ENCODE measurements at regions not wholly inside any gene's neighbourhood (a gene's known extent, or its start where the extent isn't known, plus 50 kb on each side); places are given as distances from the start of the nearest gene placed in this dataset.

DNA sequence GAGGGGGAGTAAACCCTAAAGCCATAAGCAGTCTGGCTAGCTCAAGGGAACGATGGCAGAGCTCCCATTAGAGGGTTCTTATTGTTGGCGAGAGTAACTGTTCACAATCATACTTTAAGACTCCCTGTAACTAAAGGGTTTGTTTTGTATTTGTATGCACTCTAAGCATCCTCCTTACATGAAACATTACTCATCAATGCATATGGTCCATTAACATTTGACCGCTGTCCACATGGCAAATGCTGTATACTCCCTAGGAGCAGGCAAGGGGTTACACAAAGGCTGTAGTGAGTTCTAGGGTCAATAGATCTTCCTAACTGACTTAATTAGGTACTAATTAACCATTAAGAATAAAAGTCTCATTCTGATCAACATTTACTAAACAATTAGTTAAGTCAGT lies 95.3 kb upstream of the MRPS30 start:
- Histone ChIP-seq H3K27me3 (ENCODE audit: control insufficient read depth, insufficient read depth, low read length, poor library complexity, severe bottlenecking) (no peaks in the 10 kb centered on the region), H3K36me3 (ENCODE audit: control insufficient read depth, insufficient read depth, low read length) (no peaks in the 10 kb centered on the region), H3K4me1 (ENCODE audit: control insufficient read depth, insufficient read depth, low read length) (no peaks in the 10 kb centered on the region), H3K9me3 (ENCODE audit: control insufficient read depth, low read length) (no peaks in the 10 kb centered on the region), H3K9ac (ENCODE audit: extremely low read depth, low read length, poor library complexity, severe bottlenecking) (no peak overlapping the region), H3K4me3 (ENCODE audit: low read length) (no peak overlapping the region), H3K27ac (ENCODE audit: low read depth, low read length) (no peak overlapping the region)
- whole genome bisulfite sequencing, 2 experiments (ENCODE audit: insufficient coverage in 1 of 2, insufficient read length in 1 of 2), result 98% methylated on average over 3 of the region's 3 CpGs; no CpG with 5 or more reads in 1 of the 2 experiments
- Mint-ChIP-seq H3K36me3 (ENCODE audit: low read depth) (no peaks in the 10 kb centered on the region), H3K27me3 (ENCODE audit: insufficient read depth) (no peaks in the 10 kb centered on the region), H3K4me1 (no peaks in the 10 kb centered on the region), H3K9me3 (no peaks in the 10 kb centered on the region), H3K4me3 (no peak overlapping the region), H3K27ac (no peak overlapping the region)
- DNase-seq, result no peak
- TF ChIP-seq, protein P1, sequence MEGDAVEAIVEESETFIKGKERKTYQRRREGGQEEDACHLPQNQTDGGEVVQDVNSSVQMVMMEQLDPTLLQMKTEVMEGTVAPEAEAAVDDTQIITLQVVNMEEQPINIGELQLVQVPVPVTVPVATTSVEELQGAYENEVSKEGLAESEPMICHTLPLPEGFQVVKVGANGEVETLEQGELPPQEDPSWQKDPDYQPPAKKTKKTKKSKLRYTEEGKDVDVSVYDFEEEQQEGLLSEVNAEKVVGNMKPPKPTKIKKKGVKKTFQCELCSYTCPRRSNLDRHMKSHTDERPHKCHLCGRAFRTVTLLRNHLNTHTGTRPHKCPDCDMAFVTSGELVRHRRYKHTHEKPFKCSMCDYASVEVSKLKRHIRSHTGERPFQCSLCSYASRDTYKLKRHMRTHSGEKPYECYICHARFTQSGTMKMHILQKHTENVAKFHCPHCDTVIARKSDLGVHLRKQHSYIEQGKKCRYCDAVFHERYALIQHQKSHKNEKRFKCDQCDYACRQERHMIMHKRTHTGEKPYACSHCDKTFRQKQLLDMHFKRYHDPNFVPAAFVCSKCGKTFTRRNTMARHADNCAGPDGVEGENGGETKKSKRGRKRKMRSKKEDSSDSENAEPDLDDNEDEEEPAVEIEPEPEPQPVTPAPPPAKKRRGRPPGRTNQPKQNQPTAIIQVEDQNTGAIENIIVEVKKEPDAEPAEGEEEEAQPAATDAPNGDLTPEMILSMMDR (conservative IDR thresholded peaks at IDR 0.05), result no peak

DNA sequence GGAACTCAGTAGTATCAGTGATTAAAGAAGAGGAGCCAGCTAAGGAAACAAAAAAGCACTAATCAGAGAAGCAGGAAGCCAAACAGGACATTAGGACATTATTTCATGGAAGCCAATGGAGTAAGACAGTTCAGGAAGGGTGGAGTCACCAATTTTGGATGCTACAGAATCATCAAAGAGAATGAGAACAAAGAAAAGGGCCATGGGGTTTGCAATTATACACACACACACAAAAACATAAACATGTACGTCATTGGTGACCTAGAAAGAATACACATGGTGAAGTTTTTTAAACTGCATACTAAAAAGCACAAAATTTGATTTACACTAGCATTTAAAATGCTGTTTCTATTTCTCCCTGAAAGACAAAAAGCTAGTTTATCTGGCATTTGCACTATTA lies 96.8 kb upstream of the MRPS30 start:
- DNase-seq, result no peak
- TF ChIP-seq, protein P1 (conservative IDR thresholded peaks at IDR 0.05), result no peak
- Histone ChIP-seq H3K9me3 (ENCODE audit: control insufficient read depth, low read length) (no peaks in the 10 kb centered on the region), H3K4me1 (ENCODE audit: control insufficient read depth, insufficient read depth, low read length) (no peaks in the 10 kb centered on the region), H3K9ac (ENCODE audit: extremely low read depth, low read length, poor library complexity, severe bottlenecking) (no peak overlapping the region), H3K27ac (ENCODE audit: low read depth, low read length) (no peak overlapping the region), H3K36me3 (ENCODE audit: control insufficient read depth, insufficient read depth, low read length) (no peaks in the 10 kb centered on the region), H3K27me3 (ENCODE audit: control insufficient read depth, insufficient read depth, low read length, poor library complexity, severe bottlenecking) (no peaks in the 10 kb centered on the region), H3K4me3 (ENCODE audit: low read length) (no peak overlapping the region)
- Mint-ChIP-seq H3K9me3 (peaks cover 5% of the 10 kb centered on the region), H3K4me3 (no peak overlapping the region), H3K36me3 (ENCODE audit: low read depth) (no peaks in the 10 kb centered on the region), H3K4me1 (no peaks in the 10 kb centered on the region), H3K27me3 (ENCODE audit: insufficient read depth) (no peaks in the 10 kb centered on the region), H3K27ac (no peak overlapping the region)
- WGBS, 2 experiments (ENCODE audit: insufficient coverage in 1 of 2, insufficient read length in 1 of 2), result 94% methylated on average over 1 of the region's 1 CpG; no CpG with 5 or more reads in 1 of the 2 experiments

DNA sequence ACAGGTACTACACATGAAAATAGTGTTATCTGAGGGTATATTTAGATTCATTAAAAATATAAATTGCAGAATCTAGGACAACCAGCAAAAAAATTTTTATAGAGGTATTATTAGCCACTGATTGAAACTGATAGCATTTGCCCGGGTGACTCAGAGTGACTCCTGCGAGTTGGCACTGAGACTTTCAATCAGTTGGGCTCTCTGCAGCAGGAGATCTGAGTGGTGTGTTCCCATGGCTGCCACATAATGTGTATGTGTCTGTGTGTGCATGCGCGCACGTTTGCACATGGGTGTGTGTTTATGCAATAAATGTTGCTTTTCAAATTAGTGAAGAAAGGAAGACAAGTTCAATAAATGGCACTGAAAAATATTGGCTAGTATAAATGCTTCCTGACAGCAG lies 100.1 kb upstream of the MRPS30 start:
- TF ChIP-seq, protein P1 (conservative IDR thresholded peaks at IDR 0.05), result no peak
- Histone ChIP-seq H3K4me3 (ENCODE audit: low read length) (no peak overlapping the region), H3K36me3 (ENCODE audit: control insufficient read depth, insufficient read depth, low read length) (no peaks in the 10 kb centered on the region), H3K4me1 (ENCODE audit: control insufficient read depth, insufficient read depth, low read length) (no peaks in the 10 kb centered on the region), H3K9me3 (ENCODE audit: control insufficient read depth, low read length) (no peaks in the 10 kb centered on the region), H3K9ac (ENCODE audit: extremely low read depth, low read length, poor library complexity, severe bottlenecking) (no peak overlapping the region), H3K27me3 (ENCODE audit: control insufficient read depth, insufficient read depth, low read length, poor library complexity, severe bottlenecking) (no peaks in the 10 kb centered on the region), H3K27ac (ENCODE audit: low read depth, low read length) (no peak overlapping the region)
- peaks cover 5% of the 10 kb centered on the region for H3K9me3 Mint-ChIP-seq
- WGBS, 2 experiments (ENCODE audit: insufficient coverage in 1 of 2, insufficient read length in 1 of 2), result 96 to 97% methylated on average over 4 to 5 of the region's 5 CpGs
- no peak overlapping the region for H3K27ac Mint-ChIP-seq
- no peaks in the 10 kb centered on the region for H3K4me1 Mint-ChIP-seq
- H3K27me3 Mint-ChIP-seq (ENCODE audit: insufficient read depth), result no peaks in the 10 kb centered on the region
- no peak overlapping the region for H3K4me3 Mint-ChIP-seq
- no peaks in the 10 kb centered on the region for H3K36me3 Mint-ChIP-seq (ENCODE audit: low read depth)
- no peak for DNase-seq
